Liver (tissue), 7 donors: ENCODE measurements at regions not wholly inside any gene's neighbourhood (a gene's known extent, or its start where the extent isn't known, plus 50 kb on each side); places are given as distances from the start of the nearest gene placed in this dataset.

Experiments
- DNase-seq: peaks from one replicate; pipeline ENCODE4 v3.0.0-alpha.2; 2017; ENCODE audit warnings: low spot score
- H3K27ac ChIP-seq, 2 donors: one replicate each; pipeline ENCODE4 v1.7.0; 2013; ENCODE audit warnings: inconsistent platforms in 2 of 2, low read length in 2 of 2, control low read depth in 1 of 2, low read depth in 1 of 2, mild to moderate bottlenecking in 1 of 2
- H3K27me3 ChIP-seq, 4 donors: one replicate each; pipeline versions ENCODE4 v1.6.1 to v1.7.0; 2013; ENCODE audit warnings: low read length in 3 of 4, inconsistent platforms in 1 of 4, mild to moderate bottlenecking in 1 of 4, moderate library complexity in 1 of 4; ENCODE audit not compliant: control insufficient read depth in 4 of 4, insufficient read depth in 4 of 4
- H3K36me3 ChIP-seq, 4 donors: one replicate each; pipeline versions ENCODE4 v1.6.1 to v1.7.0; 2013; ENCODE audit warnings: low read length in 3 of 4, mild to moderate bottlenecking in 3 of 4, low read depth in 1 of 4, moderate library complexity in 1 of 4; ENCODE audit not compliant: control insufficient read depth in 4 of 4, insufficient read depth in 3 of 4
- H3K4me1 ChIP-seq, 4 donors: one replicate each; pipeline versions ENCODE4 v1.6.1 to v1.7.0; 2013; ENCODE audit warnings: low read length in 3 of 4, mild to moderate bottlenecking in 3 of 4, moderate library complexity in 1 of 4; ENCODE audit not compliant: control insufficient read depth in 4 of 4, insufficient read depth in 4 of 4
- H3K4me3 ChIP-seq, 3 donors: one replicate each; pipeline versions ENCODE4 v1.6.1 to v1.7.0; 2013; ENCODE audit warnings: low read length in 3 of 3, control low read depth in 1 of 3, low read depth in 1 of 3, mild to moderate bottlenecking in 1 of 3
- H3K9ac ChIP-seq, 2 donors: one replicate each; pipeline ENCODE4 v1.7.0; 2013; ENCODE audit warnings: low read length in 2 of 2, mild to moderate bottlenecking in 2 of 2, moderate library complexity in 2 of 2, control low read depth in 1 of 2, low read depth in 1 of 2
- H3K9me3 ChIP-seq, 4 donors: one replicate each; pipeline versions ENCODE4 v1.6.1 to v1.7.0; 2013; ENCODE audit warnings: low read length in 3 of 4; ENCODE audit not compliant: control insufficient read depth in 4 of 4
- EGR1 ChIP-seq, 2 donors: IDR thresholded peaks; 2 replicates each; pipeline ENCODE4 v1.6.1; 2016 to 2018; ENCODE audit warnings: antibody characterized with exemption in 2 of 2, low read depth in 2 of 2
- FOXA1 ChIP-seq: IDR thresholded peaks from 2 replicates; pipeline ENCODE4 v1.6.1; 2016; ENCODE audit warnings: antibody characterized with exemption
- FOXA2 ChIP-seq: IDR thresholded peaks from 2 replicates; pipeline ENCODE4 v1.6.1; 2016; ENCODE audit warnings: antibody characterized with exemption
- JUND ChIP-seq, 2 donors: IDR thresholded peaks; 2 replicates each; pipeline ENCODE4 v1.6.1; 2016; ENCODE audit warnings: antibody characterized with exemption in 2 of 2
- NR2F2 ChIP-seq: IDR thresholded peaks from 2 replicates; pipeline ENCODE4 v1.6.1; 2016; ENCODE audit warnings: antibody characterized with exemption
- RAD21 ChIP-seq, 2 donors: IDR thresholded peaks; 2 replicates each; pipeline ENCODE4 v1.6.1; 2016; ENCODE audit warnings: antibody characterized with exemption in 2 of 2, mild to moderate bottlenecking in 2 of 2
- RXRA ChIP-seq, 2 donors: IDR thresholded peaks; 2 replicates each; pipeline ENCODE4 v1.6.1; 2017 to 2018; ENCODE audit warnings: antibody characterized with exemption in 2 of 2, mild to moderate bottlenecking in 1 of 2
- SP1 ChIP-seq: IDR thresholded peaks from 2 replicates; pipeline ENCODE4 v1.6.1; 2018; ENCODE audit warnings: antibody characterized with exemption, mild to moderate bottlenecking
- YY1 ChIP-seq: IDR thresholded peaks from 2 replicates; pipeline ENCODE4 v1.6.1; 2016; ENCODE audit warnings: antibody characterized with exemption, mild to moderate bottlenecking
- WGBS: extraction: QIAGEN DNeasy Blood & Tissue Kit; methylation state at CpG from one replicate; pipeline ENCODE4 v1.1.7; 2013; 5-methylcytosine and 5-hydroxymethylcytosine counted together
- TF ChIP-seq, protein P1 (sequence below): IDR thresholded peaks from 2 replicates; pipeline ENCODE4 v1.6.1; 2016; ENCODE audit warnings: antibody characterized with exemption
- TF ChIP-seq, protein P2 (sequence below): IDR thresholded peaks from 2 replicates; pipeline ENCODE4 v1.6.1; 2016; ENCODE audit warnings: antibody characterized with exemption, mild to moderate bottlenecking
- TF ChIP-seq, protein P3 (sequence below): IDR thresholded peaks from 2 replicates; pipeline ENCODE4 v1.6.1; 2016; ENCODE audit warnings: antibody characterized with exemption
- donor health status: healthy.
- donor health status: healthy.
- donor health status: healthy.
- donor health status: healthy.

DNA sequence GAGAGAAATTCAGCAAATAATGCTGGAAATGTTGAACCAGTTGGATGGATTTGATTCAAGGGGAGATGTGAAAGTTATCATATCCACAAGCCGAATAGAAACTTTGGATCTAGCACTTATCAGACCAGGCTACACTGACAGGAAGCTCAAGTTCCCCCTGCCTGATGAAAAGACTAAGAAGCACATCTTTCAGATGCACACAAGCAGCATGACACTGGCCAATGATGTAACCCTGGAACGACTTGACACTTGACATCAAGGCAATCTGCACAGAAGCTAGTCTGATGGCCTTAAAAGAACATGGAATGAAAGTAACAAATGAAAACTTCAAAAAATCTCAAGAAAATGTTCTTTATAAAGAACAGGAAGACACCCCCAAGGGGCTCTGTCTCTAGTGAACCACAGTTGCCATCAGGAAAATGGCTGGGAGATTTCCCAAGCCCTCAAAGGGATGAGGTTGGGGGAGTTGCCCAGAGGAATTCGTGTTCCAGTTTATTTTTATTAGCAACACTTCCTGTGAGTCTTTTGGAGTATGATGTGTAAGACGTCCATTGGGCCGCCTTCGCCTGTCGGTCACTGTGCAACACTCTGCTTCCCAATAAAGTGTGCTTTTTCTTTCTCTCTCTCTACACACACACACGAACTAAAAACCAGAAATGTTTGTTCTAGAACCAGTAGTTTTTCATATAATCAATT lies 200.0 kb downstream of the HIBADH start:
- 69% methylated on average over 8 of the region's 8 CpGs for whole genome bisulfite sequencing
- no peak for TF ChIP-seq EGR1 (IDR thresholded peaks at IDR 0.05; ENCODE audit: low read depth in 2 of 2)
- TF ChIP-seq, protein P1, sequence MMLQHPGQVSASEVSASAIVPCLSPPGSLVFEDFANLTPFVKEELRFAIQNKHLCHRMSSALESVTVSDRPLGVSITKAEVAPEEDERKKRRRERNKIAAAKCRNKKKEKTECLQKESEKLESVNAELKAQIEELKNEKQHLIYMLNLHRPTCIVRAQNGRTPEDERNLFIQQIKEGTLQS: no peak
- TF ChIP-seq FOXA2: no peak
- TF ChIP-seq FOXA1: no peak
- TF ChIP-seq, protein P2, sequence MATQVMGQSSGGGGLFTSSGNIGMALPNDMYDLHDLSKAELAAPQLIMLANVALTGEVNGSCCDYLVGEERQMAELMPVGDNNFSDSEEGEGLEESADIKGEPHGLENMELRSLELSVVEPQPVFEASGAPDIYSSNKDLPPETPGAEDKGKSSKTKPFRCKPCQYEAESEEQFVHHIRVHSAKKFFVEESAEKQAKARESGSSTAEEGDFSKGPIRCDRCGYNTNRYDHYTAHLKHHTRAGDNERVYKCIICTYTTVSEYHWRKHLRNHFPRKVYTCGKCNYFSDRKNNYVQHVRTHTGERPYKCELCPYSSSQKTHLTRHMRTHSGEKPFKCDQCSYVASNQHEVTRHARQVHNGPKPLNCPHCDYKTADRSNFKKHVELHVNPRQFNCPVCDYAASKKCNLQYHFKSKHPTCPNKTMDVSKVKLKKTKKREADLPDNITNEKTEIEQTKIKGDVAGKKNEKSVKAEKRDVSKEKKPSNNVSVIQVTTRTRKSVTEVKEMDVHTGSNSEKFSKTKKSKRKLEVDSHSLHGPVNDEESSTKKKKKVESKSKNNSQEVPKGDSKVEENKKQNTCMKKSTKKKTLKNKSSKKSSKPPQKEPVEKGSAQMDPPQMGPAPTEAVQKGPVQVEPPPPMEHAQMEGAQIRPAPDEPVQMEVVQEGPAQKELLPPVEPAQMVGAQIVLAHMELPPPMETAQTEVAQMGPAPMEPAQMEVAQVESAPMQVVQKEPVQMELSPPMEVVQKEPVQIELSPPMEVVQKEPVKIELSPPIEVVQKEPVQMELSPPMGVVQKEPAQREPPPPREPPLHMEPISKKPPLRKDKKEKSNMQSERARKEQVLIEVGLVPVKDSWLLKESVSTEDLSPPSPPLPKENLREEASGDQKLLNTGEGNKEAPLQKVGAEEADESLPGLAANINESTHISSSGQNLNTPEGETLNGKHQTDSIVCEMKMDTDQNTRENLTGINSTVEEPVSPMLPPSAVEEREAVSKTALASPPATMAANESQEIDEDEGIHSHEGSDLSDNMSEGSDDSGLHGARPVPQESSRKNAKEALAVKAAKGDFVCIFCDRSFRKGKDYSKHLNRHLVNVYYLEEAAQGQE: no peak
- TF ChIP-seq, protein P3, sequence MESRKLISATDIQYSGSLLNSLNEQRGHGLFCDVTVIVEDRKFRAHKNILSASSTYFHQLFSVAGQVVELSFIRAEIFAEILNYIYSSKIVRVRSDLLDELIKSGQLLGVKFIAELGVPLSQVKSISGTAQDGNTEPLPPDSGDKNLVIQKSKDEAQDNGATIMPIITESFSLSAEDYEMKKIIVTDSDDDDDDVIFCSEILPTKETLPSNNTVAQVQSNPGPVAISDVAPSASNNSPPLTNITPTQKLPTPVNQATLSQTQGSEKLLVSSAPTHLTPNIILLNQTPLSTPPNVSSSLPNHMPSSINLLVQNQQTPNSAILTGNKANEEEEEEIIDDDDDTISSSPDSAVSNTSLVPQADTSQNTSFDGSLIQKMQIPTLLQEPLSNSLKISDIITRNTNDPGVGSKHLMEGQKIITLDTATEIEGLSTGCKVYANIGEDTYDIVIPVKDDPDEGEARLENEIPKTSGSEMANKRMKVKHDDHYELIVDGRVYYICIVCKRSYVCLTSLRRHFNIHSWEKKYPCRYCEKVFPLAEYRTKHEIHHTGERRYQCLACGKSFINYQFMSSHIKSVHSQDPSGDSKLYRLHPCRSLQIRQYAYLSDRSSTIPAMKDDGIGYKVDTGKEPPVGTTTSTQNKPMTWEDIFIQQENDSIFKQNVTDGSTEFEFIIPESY: no peak
- TF ChIP-seq JUND (IDR thresholded peaks at IDR 0.05): no peak
- no peak for TF ChIP-seq NR2F2
- no peaks in the 10 kb centered on the region for H3K36me3 ChIP-seq
- H3K4me1 ChIP-seq: no peaks in the 10 kb centered on the region
- DNase-seq: no peak
- no peak overlapping the region for H3K27ac ChIP-seq
- H3K9ac ChIP-seq: no peak overlapping the region
- H3K4me3 ChIP-seq: no peak overlapping the region
- no peaks in the 10 kb centered on the region for H3K9me3 ChIP-seq
- H3K27me3 ChIP-seq: no peaks in the 10 kb centered on the region

DNA sequence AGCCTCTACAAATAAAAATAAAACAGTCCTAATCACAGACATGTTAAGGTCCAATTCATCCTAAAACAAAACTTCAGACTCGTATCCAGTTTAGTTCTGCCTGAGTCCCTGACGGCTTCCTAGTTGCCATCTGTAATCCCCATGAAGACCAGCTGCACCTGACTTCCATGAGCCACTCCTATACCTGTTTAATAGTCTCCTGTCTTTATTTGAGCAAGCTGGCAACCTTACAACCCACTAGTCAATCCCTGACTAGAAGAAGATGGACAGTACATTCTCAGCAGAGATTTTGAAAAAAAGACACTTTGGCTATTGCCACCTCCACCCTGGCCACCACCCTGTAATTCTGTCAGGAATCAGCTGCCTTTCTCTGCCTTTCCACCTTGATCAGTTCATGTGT lies 197.7 kb downstream of the HIBADH start:
- no peak for TF ChIP-seq SP1
- WGBS: 85% methylated on average over 2 of the region's 2 CpGs

DNA sequence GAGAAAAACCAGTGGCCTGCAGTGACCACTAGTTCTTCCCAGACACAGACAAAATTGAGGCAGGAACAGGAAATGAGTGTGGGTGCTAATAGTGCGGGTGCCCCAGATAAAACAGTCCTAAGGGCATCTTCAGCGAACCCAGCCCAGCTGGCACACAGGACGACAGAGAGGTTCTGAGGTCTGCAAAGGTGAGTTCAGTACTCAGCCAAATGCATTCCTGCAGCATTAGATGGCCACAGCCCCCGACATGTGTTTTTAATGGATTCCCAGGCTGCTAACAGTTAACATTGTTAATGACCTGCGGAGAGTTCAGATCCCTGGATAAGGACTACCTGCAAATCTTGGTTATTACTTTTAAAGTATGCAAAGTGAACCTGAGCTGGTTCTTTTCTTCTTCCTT lies 196.0 kb downstream of the HIBADH start:
- Histone ChIP-seq H3K27me3 (no peaks in the 10 kb centered on the region), H3K36me3 (no peaks in the 10 kb centered on the region), H3K4me3 (no peak overlapping the region), H3K4me1 (no peaks in the 10 kb centered on the region), H3K27ac (no peak overlapping the region), H3K9ac (no peak overlapping the region), H3K9me3 (no peaks in the 10 kb centered on the region)
- TF ChIP-seq RAD21 (IDR thresholded peaks at IDR 0.05): no peak
- TF ChIP-seq RXRA (IDR thresholded peaks at IDR 0.05): no peak
- TF ChIP-seq FOXA1: no peak
- TF ChIP-seq YY1: no peak
- 77% methylated on average over 5 of the region's 5 CpGs for WGBS
- DNase-seq: no peak

More for the DNA sequence above, 197.7 kb downstream of the HIBADH start:
- no peaks in the 10 kb centered on the region for H3K4me1 ChIP-seq
- H3K9ac ChIP-seq: no peak overlapping the region
- H3K36me3 ChIP-seq: no peaks in the 10 kb centered on the region
- H3K27ac ChIP-seq: no peak overlapping the region
- DNase-seq: no peak
- H3K27me3 ChIP-seq: no peaks in the 10 kb centered on the region
- H3K4me3 ChIP-seq: no peak overlapping the region
- H3K9me3 ChIP-seq: no peaks in the 10 kb centered on the region
